K562 (cell line): ENCODE measurements at regions not wholly inside any gene's neighbourhood (a gene's known extent, or its start where the extent isn't known, plus 50 kb on each side); places are given as distances from the start of the nearest gene placed in this dataset.

ENCODE experiments used
- ATF7 ChIP-seq: fragments of 450-650 bp; IDR thresholded peaks from 2 replicates; pipeline ENCODE4 v1.7.1; 2014; ENCODE audit warnings: mild to moderate bottlenecking, moderate library complexity
- CREB3 ChIP-seq: fragments of 450-650 bp; conservative IDR thresholded peaks from 2 replicates; pipeline ENCODE4 v1.6.1; 2016; ENCODE audit warnings: missing genetic modification characterization, low read depth, mild to moderate bottlenecking, missing compliant biosample characterization, moderate library complexity
- E2F8 ChIP-seq: fragments of 450-650 bp; IDR thresholded peaks from 2 replicates; pipeline ENCODE4 v1.7.1; 2018; ENCODE audit warnings: mild to moderate bottlenecking, low read depth; ENCODE audit not compliant: partially characterized antibody
- EP300 ChIP-seq: IDR thresholded peaks from 2 replicates; pipeline ENCODE4 v1.6.1; 2012; ENCODE audit warnings: low read length, improper control_type of control experiment
- HMBOX1 ChIP-seq: sonication (generic); IDR thresholded peaks from 2 replicates; pipeline ENCODE4 v1.6.1; 2016
- JUN ChIP-seq, 2 experiments: sonication (generic) in 1 of 2; formaldehyde crosslinking in 1 of 2; IDR thresholded peaks; 2 replicates each; pipeline versions ENCODE4 v1.6.1 to v1.8.0; 2012 to 2022; ENCODE audit warnings: borderline replicate concordance in 2 of 2, mild to moderate bottlenecking in 2 of 2, improper control_type of control experiment in 1 of 2, low read depth in 1 of 2, low read length in 1 of 2, missing genetic modification reagents in 1 of 2
- MTF1 ChIP-seq: fragments of 250-450 bp; sonication (Bioruptor Pico); IDR thresholded peaks from 2 replicates; pipeline ENCODE4 v1.9.0; 2021; ENCODE audit warnings: moderate library complexity, mild to moderate bottlenecking, inconsistent platforms, borderline replicate concordance
- NFATC3 ChIP-seq: fragments of 450-650 bp; IDR thresholded peaks from 2 replicates; pipeline ENCODE4 v1.6.1; 2017; ENCODE audit warnings: mild to moderate bottlenecking
- NR2C2 ChIP-seq, 2 experiments: fragments of 200-800 bp in 1 of 2; sonication (Bioruptor generic) in 1 of 2; sonication (generic) in 1 of 2; formaldehyde crosslinking in 1 of 2; IDR thresholded peaks; 2 replicates each; pipeline versions ENCODE4 v1.6.1 to v1.8.0; 2016 to 2022; ENCODE audit warnings: mild to moderate bottlenecking in 1 of 2, missing compliant biosample characterization in 1 of 2, missing genetic modification characterization in 1 of 2, missing genetic modification reagents in 1 of 2
- NRF1 ChIP-seq, 2 experiments: fragments of 450-650 bp; IDR thresholded peaks in 1 of 2; conservative IDR thresholded peaks in 1 of 2; 2 replicates each; pipeline ENCODE4 v1.6.1; 2014; ENCODE audit warnings: mild to moderate bottlenecking in 2 of 2
- PATZ1 ChIP-seq: fragments of 250-450 bp; sonication (Bioruptor Pico); IDR thresholded peaks from 2 replicates; pipeline ENCODE4 v1.5.0; 2020; ENCODE audit warnings: mild to moderate bottlenecking, borderline replicate concordance
- PCBP2 ChIP-seq: fragments of 200-400 bp; formaldehyde crosslinking; IDR thresholded peaks from 2 replicates; pipeline ENCODE4 v1.6.1; 2018; ENCODE audit warnings: low read length, low read depth, mild to moderate bottlenecking, moderate library complexity; ENCODE audit not compliant: poor library complexity, severe bottlenecking
- U2AF1 ChIP-seq: fragments of 200-400 bp; formaldehyde crosslinking; optimal IDR thresholded peaks from 2 replicates; pipeline ENCODE3; 2017; ENCODE audit warnings: mild to moderate bottlenecking, low read depth, low read length, moderate library complexity
- USF1 ChIP-seq: sonication (generic); formaldehyde crosslinking; IDR thresholded peaks from 2 replicates; pipeline ENCODE4 v1.9.0; 2022; ENCODE audit warnings: mild to moderate bottlenecking, missing genetic modification reagents
- YBX1 ChIP-seq: fragments of 450-650 bp; IDR thresholded peaks from 2 replicates; pipeline ENCODE4 v1.7.1; 2016; ENCODE audit warnings: mild to moderate bottlenecking
- ZNF512 ChIP-seq: IDR thresholded peaks from 2 replicates; pipeline ENCODE4 v1.6.1; 2016; ENCODE audit warnings: missing genetic modification characterization, missing compliant biosample characterization

- TF ChIP-seq ATF7 (peak; percentile 58; the same call in 1 of the 2 replicates), USF1 (CRISPR knock-in tag) (no peak), YBX1 (no peak), PATZ1 (CRISPR knock-in tag) (no peak), PCBP2 (no peak), MTF1 (CRISPR knock-in tag) (no peak), NR2C2 (CRISPR knock-in tag; IDR thresholded peaks at IDR 0.05) (no peak), NR2C2 (tag; IDR thresholded peaks at IDR 0.05) (peak; percentile 26; the same call in 1 of the 2 replicates), JUN (IDR thresholded peaks at IDR 0.05; ENCODE audit: borderline replicate concordance, low read depth, low read length) (0 out of 2 replicates have a peak, but pooled peaks have one; percentile 46), JUN (CRISPR knock-in tag; IDR thresholded peaks at IDR 0.05; ENCODE audit: borderline replicate concordance) (no peak), E2F8 (no peak), EP300 (peak; percentile 41; the same call in 1 of the 2 replicates), NFATC3 (no peak), ZNF512 (no peak), U2AF1 (no peak), HMBOX1 (0 out of 2 replicates have a peak, but pooled peaks have one; percentile 9), NRF1 (conservative IDR thresholded peaks at IDR 0.05 in 1 of 2, IDR thresholded peaks at IDR 0.05 in 1 of 2) (0 out of 4 replicates have a peak, but pooled peaks of 1 of the 2 experiments have one; percentile 21), CREB3 (no peak)
These were observed 67.4 kb downstream of the TNP1 start (continued) for GRCh38 chr2:216792222-216793021.
